ENCODE measurements at regions not wholly inside any gene's neighbourhood (a gene's known extent, or its start where the extent isn't known, plus 50 kb on each side); places are given as distances from the start of the nearest gene placed in this dataset.
"Not testable (repeated sequence)": the region's sequence is repeated elsewhere in the genome, so short reads cannot be mapped to it uniquely, and the experiment has no call there.

DNA sequence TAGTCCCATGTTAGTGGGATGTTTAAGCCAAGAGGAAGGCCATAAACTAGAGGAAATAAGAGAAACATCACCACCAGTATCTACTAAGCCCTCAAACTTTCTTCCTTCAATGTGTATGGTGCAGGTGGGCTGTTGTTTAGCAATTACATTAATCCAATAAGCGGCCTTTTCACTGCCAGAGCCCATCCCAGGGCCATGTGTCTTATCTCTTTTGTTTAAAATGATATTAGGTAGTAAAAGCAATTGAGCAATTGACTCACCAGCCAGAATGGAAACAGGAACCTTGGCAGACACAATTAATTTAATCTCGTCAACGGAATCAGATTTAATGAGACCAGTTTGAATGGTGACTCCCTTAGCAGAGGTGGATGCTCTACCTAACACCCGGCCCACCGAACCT is 1503.5 kb downstream of the UQCRFS1 start:
- Histone ChIP-seq H3K27me3 (ENCODE audit: control insufficient read depth, insufficient read depth, low read length) (no peaks in the 10 kb centered on the region), H3K4me3 (ENCODE audit: low read depth, low read length) (no peak overlapping the region), H3K36me3 (ENCODE audit: control insufficient read depth, insufficient read depth, low read length) (no peaks in the 10 kb centered on the region)
- CTCF ChIA-PET = no interaction called here
- POLR2A ChIA-PET = no interaction called here
- no peak for TF ChIP-seq CTCF (IDR thresholded peaks at IDR 0.05; ENCODE audit: insufficient read depth, low read depth, low read length)
- DNase-seq (ENCODE audit: low read depth) = no peak

GRCh38 chr19:27708986-27709385 is 1504.0 kb downstream of the UQCRFS1 start:
- POLR2A ChIA-PET; H3K36me3 ChIP-seq (ENCODE audit: control insufficient read depth, insufficient read depth, low read length); CTCF ChIA-PET; H3K27me3 ChIP-seq (ENCODE audit: control insufficient read depth, insufficient read depth, low read length); DNase-seq (ENCODE audit: low read depth); H3K4me3 ChIP-seq (ENCODE audit: low read depth, low read length): not testable (repeated sequence)

- POLR2A ChIA-PET; H3K36me3 ChIP-seq (ENCODE audit: control insufficient read depth, insufficient read depth, low read length); DNase-seq (ENCODE audit: low read depth); CTCF ChIA-PET; H3K4me3 ChIP-seq (ENCODE audit: low read depth, low read length); H3K27me3 ChIP-seq (ENCODE audit: control insufficient read depth, insufficient read depth, low read length): not testable (repeated sequence)
Observed at GRCh38 chr19:27707026-27707425, 1505.9 kb downstream of the UQCRFS1 start.

GRCh38 chr19:27705896-27706295 is 1507.1 kb downstream of the UQCRFS1 start:
- ChIA-PET CTCF (no interaction called here), POLR2A (no interaction called here)
- H3K4me3 ChIP-seq (ENCODE audit: low read depth, low read length) = no peak overlapping the region
- no peak for TF ChIP-seq CTCF (IDR thresholded peaks at IDR 0.05; ENCODE audit: insufficient read depth, low read depth, low read length)
- DNase-seq (ENCODE audit: low read depth) = no peak
- H3K36me3 ChIP-seq (ENCODE audit: control insufficient read depth, insufficient read depth, low read length) = no peaks in the 10 kb centered on the region
- no peaks in the 10 kb centered on the region for H3K27me3 ChIP-seq (ENCODE audit: control insufficient read depth, insufficient read depth, low read length)

- ChIA-PET CTCF (no interaction called here), POLR2A (no interaction called here)
- Histone ChIP-seq H3K27me3 (ENCODE audit: control insufficient read depth, insufficient read depth, low read length) (no peaks in the 10 kb centered on the region), H3K36me3 (ENCODE audit: control insufficient read depth, insufficient read depth, low read length) (no peaks in the 10 kb centered on the region), H3K4me3 (ENCODE audit: low read depth, low read length) (no peak overlapping the region)
- TF ChIP-seq CTCF (IDR thresholded peaks at IDR 0.05; ENCODE audit: insufficient read depth, low read depth, low read length) = no peak
- DNase-seq (ENCODE audit: low read depth) = no peak
Observed at GRCh38 chr19:27694361-27695055, 1518.4 kb downstream of the UQCRFS1 start.

DNA sequence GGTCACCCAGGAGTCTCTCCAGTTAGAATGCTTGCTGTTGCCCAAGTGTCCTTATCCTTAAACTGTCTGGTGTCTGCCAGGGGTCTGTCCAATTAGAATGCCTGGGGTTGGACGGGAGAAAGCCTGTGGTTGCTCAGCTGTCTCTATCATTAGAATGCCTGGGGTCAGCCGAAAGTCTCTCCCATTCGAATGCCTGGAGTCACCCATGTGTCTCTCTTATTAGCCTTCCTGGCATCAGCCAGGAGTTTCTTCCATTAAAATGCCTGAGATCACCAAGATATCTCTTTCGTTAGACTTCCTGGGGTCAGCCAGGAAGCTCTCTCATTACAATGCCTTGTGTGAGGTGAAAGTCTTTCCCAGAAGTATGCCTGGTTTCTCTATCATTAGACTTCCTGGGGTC is 1521.0 kb downstream of the UQCRFS1 start:
- no peak for DNase-seq (ENCODE audit: low read depth)
- TF ChIP-seq CTCF (IDR thresholded peaks at IDR 0.05; ENCODE audit: insufficient read depth, low read depth, low read length) = no peak
- POLR2A ChIA-PET = no interaction called here
- CTCF ChIA-PET = no interaction called here
- no peaks in the 10 kb centered on the region for H3K27me3 ChIP-seq (ENCODE audit: control insufficient read depth, insufficient read depth, low read length)
- no peak overlapping the region for H3K4me3 ChIP-seq (ENCODE audit: low read depth, low read length)
- no peaks in the 10 kb centered on the region for H3K36me3 ChIP-seq (ENCODE audit: control insufficient read depth, insufficient read depth, low read length)

All from BJ (cell line).